ENCODE measurements at regions not wholly inside any gene's neighbourhood (a gene's known extent, or its start where the extent isn't known, plus 50 kb on each side); places are given as distances from the start of the nearest gene placed in this dataset.
A peak's percentile ranks its signal among the peaks of the same experiment; 100 is the strongest.

- no peak overlapping the region for H3K4me3 ChIP-seq
- H3K27ac ChIP-seq = peak overlapping the region; percentile 32
- no peaks in the 10 kb centered on the region for H3K36me3 ChIP-seq
- H3K9me3 ChIP-seq = no peaks in the 10 kb centered on the region
- peaks cover 28% of the 10 kb centered on the region for H3K4me1 ChIP-seq
- TF ChIP-seq POLR2AphosphoS5 (IDR thresholded peaks at IDR 0.05) (no peak), POLR2A (IDR thresholded peaks at IDR 0.05) (no peak), EP300 (IDR thresholded peaks at IDR 0.05) (no peak), CTCF (IDR thresholded peaks at IDR 0.05) (no peak)
- 51% methylated on average over 4 of the region's 4 CpGs for WGBS
- DNase-seq (ENCODE audit: low spot score in 2 of 2) = no peak
- no peaks in the 10 kb centered on the region for H3K27me3 ChIP-seq
Measured at GRCh38 chr13:31908696-31909411, 122.7 kb upstream of the FRY start.

- Histone ChIP-seq H3K4me1 (peaks cover 28% of the 10 kb centered on the region), H3K36me3 (no peaks in the 10 kb centered on the region), H3K9me3 (no peaks in the 10 kb centered on the region), H3K27ac (no peak overlapping the region), H3K4me3 (no peak overlapping the region), H3K27me3 (no peaks in the 10 kb centered on the region)
- no peak for DNase-seq (ENCODE audit: low spot score in 2 of 2)
- TF ChIP-seq CTCF (IDR thresholded peaks at IDR 0.05) = peak; percentile 78 to 82
- no peak for TF ChIP-seq POLR2AphosphoS5 (IDR thresholded peaks at IDR 0.05)
- no peak for TF ChIP-seq EP300 (IDR thresholded peaks at IDR 0.05)
- no peak for TF ChIP-seq POLR2A (IDR thresholded peaks at IDR 0.05)
- 14% methylated on average over 6 of the region's 6 CpGs for WGBS
Measured at GRCh38 chr13:31909864-31910551, 121.6 kb upstream of the FRY start.

- no peaks in the 10 kb centered on the region for H3K36me3 ChIP-seq
- no peak overlapping the region for H3K27ac ChIP-seq
- no peaks in the 10 kb centered on the region for H3K9me3 ChIP-seq
- no peak overlapping the region for H3K4me3 ChIP-seq
- H3K4me1 ChIP-seq = peaks cover 28% of the 10 kb centered on the region
- TF ChIP-seq POLR2AphosphoS5 (IDR thresholded peaks at IDR 0.05) (no peak), CTCF (IDR thresholded peaks at IDR 0.05) (no peak), POLR2A (IDR thresholded peaks at IDR 0.05) (no peak), EP300 (IDR thresholded peaks at IDR 0.05) (no peak)
- no peak for DNase-seq (ENCODE audit: low spot score in 2 of 2)
- WGBS = 92% methylated on average over 2 of the region's 2 CpGs
- H3K27me3 ChIP-seq = no peaks in the 10 kb centered on the region
Measured at GRCh38 chr13:31910633-31911032, 120.9 kb upstream of the FRY start.

- DNase-seq (ENCODE audit: low spot score in 2 of 2) = no peak
- Histone ChIP-seq H3K4me1 (peaks cover 28% of the 10 kb centered on the region), H3K27me3 (no peaks in the 10 kb centered on the region), H3K4me3 (no peak overlapping the region), H3K27ac (no peak overlapping the region), H3K9me3 (no peaks in the 10 kb centered on the region), H3K36me3 (no peaks in the 10 kb centered on the region)
- 68% methylated on average over 2 of the region's 2 CpGs for WGBS
- no peak for TF ChIP-seq CTCF (IDR thresholded peaks at IDR 0.05)
- no peak for TF ChIP-seq POLR2AphosphoS5 (IDR thresholded peaks at IDR 0.05)
- no peak for TF ChIP-seq POLR2A (IDR thresholded peaks at IDR 0.05)
- no peak for TF ChIP-seq EP300 (IDR thresholded peaks at IDR 0.05)
Measured at GRCh38 chr13:31912647-31913401, 118.8 kb upstream of the FRY start.

GRCh38 chr13:31913459-31913858, 118.1 kb upstream of the FRY start:
- no peak overlapping the region for H3K4me3 ChIP-seq
- WGBS = 85% methylated on average over 2 of the region's 2 CpGs
- H3K4me1 ChIP-seq = peaks cover 25% of the 10 kb centered on the region
- no peaks in the 10 kb centered on the region for H3K9me3 ChIP-seq
- H3K27me3 ChIP-seq = no peaks in the 10 kb centered on the region
- TF ChIP-seq EP300 (IDR thresholded peaks at IDR 0.05) = no peak
- TF ChIP-seq POLR2AphosphoS5 (IDR thresholded peaks at IDR 0.05) = no peak
- TF ChIP-seq POLR2A (IDR thresholded peaks at IDR 0.05) = no peak
- TF ChIP-seq CTCF (IDR thresholded peaks at IDR 0.05) = no peak
- no peak overlapping the region for H3K27ac ChIP-seq
- no peak for DNase-seq (ENCODE audit: low spot score in 2 of 2)
- H3K36me3 ChIP-seq = no peaks in the 10 kb centered on the region
